H9 (cell line): ENCODE measurements at regions not wholly inside any gene's neighbourhood (a gene's known extent, or its start where the extent isn't known, plus 50 kb on each side); places are given as distances from the start of the nearest gene placed in this dataset.

ENCODE experiments used
- DNase-seq: peaks from one replicate; pipeline ENCODE4 v3.0.0-alpha.2; 2017
- H2AFZ ChIP-seq: one replicate; pipeline ENCODE4 v1.6.1; 2013; ENCODE audit warnings: mild to moderate bottlenecking, low read length, control low read depth, moderate library complexity
- H2AK5ac ChIP-seq: 2 replicates; pipeline ENCODE4 v1.6.1; 2013; ENCODE audit warnings: low read length, control low read depth, mixed read lengths; ENCODE audit not compliant: insufficient read length
- H2BK120ac ChIP-seq: one replicate; pipeline ENCODE4 v1.6.1; 2013; ENCODE audit warnings: low read depth, mild to moderate bottlenecking, low read length, control low read depth, inconsistent platforms; ENCODE audit not compliant: poor library complexity, severe bottlenecking
- H2BK12ac ChIP-seq: 2 replicates; pipeline ENCODE4 v1.6.1; 2013; ENCODE audit warnings: low read length, control low read depth, mixed read lengths, low read depth; ENCODE audit not compliant: insufficient read length
- H2BK15ac ChIP-seq: 2 replicates; pipeline ENCODE4 v1.6.1; 2013; ENCODE audit warnings: low read depth, low read length, control low read depth
- H2BK20ac ChIP-seq: one replicate; pipeline ENCODE4 v1.6.1; 2013; ENCODE audit warnings: low read depth, mild to moderate bottlenecking, low read length, control low read depth, inconsistent platforms; ENCODE audit not compliant: poor library complexity, severe bottlenecking
- H2BK5ac ChIP-seq: 2 replicates; pipeline ENCODE4 v1.6.1; 2013; ENCODE audit warnings: low read length, control low read depth, mixed read lengths; ENCODE audit not compliant: insufficient read length
- H3K14ac ChIP-seq: 2 replicates; pipeline ENCODE4 v1.6.1; 2013; ENCODE audit warnings: low read length, control low read depth; ENCODE audit not compliant: insufficient read depth
- H3K18ac ChIP-seq: 2 replicates; pipeline ENCODE4 v1.6.1; 2013; ENCODE audit warnings: low read depth, mild to moderate bottlenecking, mixed read lengths, low read length, control low read depth; ENCODE audit not compliant: insufficient read length
- H3K23ac ChIP-seq: 2 replicates; pipeline ENCODE4 v1.6.1; 2013; ENCODE audit warnings: low read length, control low read depth, mixed read lengths, low read depth; ENCODE audit not compliant: insufficient read length
- H3K23me2 ChIP-seq: 2 replicates; pipeline ENCODE4 v1.6.1; 2013; ENCODE audit warnings: low read depth, mild to moderate bottlenecking, mixed read lengths, low read length, control low read depth; ENCODE audit not compliant: insufficient read length, poor library complexity, severe bottlenecking
- H3K27ac ChIP-seq: 2 replicates; pipeline ENCODE4 v1.5.1; 2013; ENCODE audit warnings: low read length, control low read depth, mixed read lengths, low read depth; ENCODE audit not compliant: insufficient read length
- H3K27me3 ChIP-seq: 2 replicates; pipeline ENCODE4 v1.6.1; 2013; ENCODE audit warnings: low read length, control low read depth, inconsistent platforms; ENCODE audit not compliant: insufficient read depth
- H3K4ac ChIP-seq: 2 replicates; pipeline ENCODE4 v1.6.1; 2013; ENCODE audit warnings: low read depth, mild to moderate bottlenecking, control low read depth, inconsistent platforms, low read length, moderate library complexity
- H3K4me1 ChIP-seq: 2 replicates; pipeline ENCODE4 v1.6.1; 2013; ENCODE audit warnings: low read length, control low read depth, inconsistent platforms; ENCODE audit not compliant: insufficient read depth
- H3K4me2 ChIP-seq: 2 replicates; pipeline ENCODE4 v1.6.1; 2013; ENCODE audit warnings: low read length, control low read depth, mixed read lengths; ENCODE audit not compliant: insufficient read length, insufficient read depth
- H3K56ac ChIP-seq: 2 replicates; pipeline ENCODE4 v1.6.1; 2013; ENCODE audit warnings: low read depth, mild to moderate bottlenecking, mixed read lengths, low read length, control low read depth; ENCODE audit not compliant: insufficient read length
- H3K79me1 ChIP-seq: 2 replicates; pipeline ENCODE4 v1.6.1; 2013; ENCODE audit warnings: low read depth, mild to moderate bottlenecking, moderate library complexity, low read length, control low read depth, inconsistent platforms; ENCODE audit not compliant: insufficient read depth, poor library complexity, severe bottlenecking
- H3K79me2 ChIP-seq: 2 replicates; pipeline ENCODE4 v1.6.1; 2013; ENCODE audit warnings: low read length, control low read depth, inconsistent platforms; ENCODE audit not compliant: insufficient read depth
- H3K9ac ChIP-seq: 2 replicates; pipeline ENCODE4 v1.6.1; 2013; ENCODE audit warnings: low read length, control low read depth, mixed read lengths; ENCODE audit not compliant: insufficient read length; ENCODE audit errors: extremely low read depth
- H3K9me3 ChIP-seq: one replicate; pipeline ENCODE4 v1.6.1; 2013; ENCODE audit warnings: low read depth, low read length, inconsistent platforms; ENCODE audit not compliant: control insufficient read depth
- H3T11ph ChIP-seq: one replicate; pipeline ENCODE4 v1.6.1; 2013; ENCODE audit warnings: mild to moderate bottlenecking, low read length, control low read depth, inconsistent platforms
- H4K20me1 ChIP-seq: one replicate; pipeline ENCODE4 v1.6.1; 2013; ENCODE audit not compliant: control insufficient read depth, insufficient read length, insufficient read depth
- H4K5ac ChIP-seq: 2 replicates; pipeline ENCODE4 v1.6.1; 2013; ENCODE audit warnings: low read depth, mild to moderate bottlenecking, mixed read lengths, low read length, control low read depth; ENCODE audit not compliant: insufficient read length
- H4K8ac ChIP-seq: replicated peaks from 2 replicates; pipeline ENCODE4 v1.6.1; 2013; ENCODE audit warnings: low read length, control low read depth, mixed read lengths, low read depth; ENCODE audit not compliant: insufficient read length
- H4K91ac ChIP-seq: 2 replicates; pipeline ENCODE4 v1.6.1; 2013; ENCODE audit warnings: low read depth, mild to moderate bottlenecking, moderate library complexity, mixed read lengths, low read length, control low read depth; ENCODE audit not compliant: insufficient read length
- H3K27ac Mint-ChIP-seq, 3 experiments: 2 replicates in 2 of 3; 3 replicates in 1 of 3; pipeline ENCODE4 v1.8.0; 2020 to 2021; ENCODE audit warnings: mixed read lengths in 3 of 3, mild to moderate bottlenecking in 1 of 3, moderate library complexity in 1 of 3
- H3K27me3 Mint-ChIP-seq: 2 replicates; pipeline ENCODE4 v1.8.0; 2021; ENCODE audit warnings: low read depth, mild to moderate bottlenecking, moderate library complexity, mixed read lengths
- H3K36me3 Mint-ChIP-seq, 3 experiments: 2 replicates in 2 of 3; 3 replicates in 1 of 3; pipeline ENCODE4 v1.8.0; 2020 to 2021; ENCODE audit warnings: low read depth in 3 of 3, mixed read lengths in 3 of 3; ENCODE audit not compliant: insufficient read depth in 1 of 3
- H3K4me1 Mint-ChIP-seq, 2 experiments: 2 replicates each; pipeline ENCODE4 v1.8.0; 2020; ENCODE audit warnings: mixed read lengths in 2 of 2
- H3K4me3 Mint-ChIP-seq, 2 experiments: 2 replicates in 1 of 2; 3 replicates in 1 of 2; pipeline ENCODE4 v1.8.0; 2020 to 2021; ENCODE audit warnings: mild to moderate bottlenecking in 2 of 2, mixed read lengths in 2 of 2, moderate library complexity in 1 of 2
- H3K9me3 Mint-ChIP-seq, 2 experiments: 2 replicates in 1 of 2; 3 replicates in 1 of 2; pipeline ENCODE4 v1.8.0; 2020; ENCODE audit warnings: mild to moderate bottlenecking in 2 of 2, mixed read lengths in 2 of 2, moderate library complexity in 1 of 2
- CTCF ChIP-seq: fragments of 200-600 bp; sonication (generic); conservative IDR thresholded peaks from 3 replicates; pipeline ENCODE4 v1.8.0; 2021; ENCODE audit warnings: antibody characterized with exemption, mild to moderate bottlenecking
- WGBS: extraction: QIAGEN DNeasy Blood & Tissue Kit; methylation state at CpG from one replicate; pipeline ENCODE4 v1.1.7; 2013; ENCODE audit warnings: missing lambda C conversion rate, low lambda C conversion rate, mixed read lengths; ENCODE audit not compliant: insufficient read length; ENCODE audit errors: extremely low coverage; 5-methylcytosine and 5-hydroxymethylcytosine counted together

- H3K9ac ChIP-seq = no peak overlapping the region
- H2AFZ ChIP-seq = no peak overlapping the region
- no peak overlapping the region for H3K56ac ChIP-seq
- H3K27ac ChIP-seq = no peak overlapping the region
- no peak overlapping the region for H2BK120ac ChIP-seq
- no peaks in the 10 kb centered on the region for H3K9me3 ChIP-seq
- Mint-ChIP-seq H3K4me3 (no peak overlapping the region), H3K27ac (peak overlapping the region in 2 of 3 experiments; percentile 7 to 63; a peak in 2 of 7 replicates), H3K27me3 (peaks cover 35% of the 10 kb centered on the region), H3K36me3 (peaks cover 0 to 3% (median 0%) of the 10 kb centered on the region in 3 experiments; a peak in 2 of 7 replicates), H3K4me1 (peaks cover 32 to 45% of the 10 kb centered on the region in 2 experiments), H3K9me3 (no peaks in the 10 kb centered on the region)
- no peak overlapping the region for H2BK12ac ChIP-seq
- no peak overlapping the region for H3K23ac ChIP-seq
- peaks cover 8% of the 10 kb centered on the region; the same call in 1 of the 2 replicates for H3K4me1 ChIP-seq
- H4K5ac ChIP-seq = no peak overlapping the region
- WGBS = no CpG with 5 or more reads among the region's 3 CpGs
- H2BK5ac ChIP-seq = no peak overlapping the region
- H4K8ac ChIP-seq = no peak overlapping the region
- no peak for DNase-seq
- no peak overlapping the region for H3K4me2 ChIP-seq
- H3K14ac ChIP-seq = no peak overlapping the region
- no peaks in the 10 kb centered on the region for H4K20me1 ChIP-seq
- no peaks in the 10 kb centered on the region for H3K79me1 ChIP-seq
- no peak overlapping the region for H4K91ac ChIP-seq
- H3K79me2 ChIP-seq = no peaks in the 10 kb centered on the region
- no peak overlapping the region for H3K4ac ChIP-seq
- no peak overlapping the region for H2AK5ac ChIP-seq
- H3T11ph ChIP-seq = no peak overlapping the region
- no peak for TF ChIP-seq CTCF
- H2BK15ac ChIP-seq = no peak overlapping the region
- H2BK20ac ChIP-seq = no peak overlapping the region
- peaks cover 2% of the 10 kb centered on the region; the same call in 1 of the 2 replicates for H3K27me3 ChIP-seq
- no peak overlapping the region for H3K18ac ChIP-seq
- H3K23me2 ChIP-seq = no peaks in the 10 kb centered on the region
Observed at GRCh38 chr3:34300621-34301020, 502.2 kb downstream of the PDCD6IP start.
